Fibroblast of villous mesenchyme (primary cell): ENCODE measurements at regions not wholly inside any gene's neighbourhood (a gene's known extent, or its start where the extent isn't known, plus 50 kb on each side); places are given as distances from the start of the nearest gene placed in this dataset.

Experiments used
- DNase-seq: peaks from one replicate; pipeline ENCODE4 v3.0.0-alpha.2; 2010; ENCODE audit warnings: low read depth
- H3K4me3 ChIP-seq: 2 replicates; pipeline ENCODE4 v1.5.1; 2011; ENCODE audit warnings: low read depth, mild to moderate bottlenecking, low read length
- TF ChIP-seq, protein P1 (sequence below): IDR thresholded peaks from 2 replicates; pipeline ENCODE4 v1.5.1; 2012; ENCODE audit warnings: low read depth, mild to moderate bottlenecking, low read length; ENCODE audit not compliant: insufficient read depth

DNA sequence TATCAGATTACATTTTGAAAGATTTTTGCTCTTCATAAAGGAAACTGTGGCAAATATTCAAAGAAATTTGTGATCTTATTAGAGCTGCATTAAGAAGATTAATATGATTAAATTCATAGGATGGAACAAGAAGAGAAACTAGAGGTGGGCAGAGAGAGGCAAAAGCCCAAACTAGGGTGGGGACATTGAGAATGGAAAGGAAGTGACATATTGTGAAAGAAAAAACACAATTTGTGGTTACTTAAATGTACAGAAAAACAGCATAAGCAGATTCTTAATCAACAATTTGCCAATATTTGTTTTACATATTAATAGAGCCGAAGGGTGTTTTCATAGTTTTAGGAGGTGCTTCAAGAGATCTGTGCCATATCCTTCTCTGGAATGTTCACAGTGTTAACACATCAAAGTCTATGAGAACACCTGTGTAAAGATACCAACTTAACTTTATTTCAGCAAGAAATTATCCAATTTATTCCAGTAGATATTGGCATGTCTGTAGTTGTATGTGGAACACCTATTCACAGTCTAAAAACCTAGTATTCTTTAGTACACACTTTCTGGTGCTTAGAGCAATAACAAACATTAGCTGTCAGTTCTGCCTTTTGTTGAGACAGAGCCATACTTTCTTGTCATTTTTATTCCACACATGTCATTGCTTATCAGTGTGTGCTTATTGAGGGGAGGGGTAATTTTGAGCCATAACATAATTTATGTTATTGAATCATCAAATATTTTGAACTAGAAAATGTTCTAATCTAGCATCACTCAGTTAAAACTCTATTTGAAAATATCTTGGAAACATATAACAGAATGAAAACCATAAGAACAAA, 401.5 kb downstream of the PTPRC start:
- H3K4me3 ChIP-seq: no peak overlapping the region
- TF ChIP-seq, protein P1, sequence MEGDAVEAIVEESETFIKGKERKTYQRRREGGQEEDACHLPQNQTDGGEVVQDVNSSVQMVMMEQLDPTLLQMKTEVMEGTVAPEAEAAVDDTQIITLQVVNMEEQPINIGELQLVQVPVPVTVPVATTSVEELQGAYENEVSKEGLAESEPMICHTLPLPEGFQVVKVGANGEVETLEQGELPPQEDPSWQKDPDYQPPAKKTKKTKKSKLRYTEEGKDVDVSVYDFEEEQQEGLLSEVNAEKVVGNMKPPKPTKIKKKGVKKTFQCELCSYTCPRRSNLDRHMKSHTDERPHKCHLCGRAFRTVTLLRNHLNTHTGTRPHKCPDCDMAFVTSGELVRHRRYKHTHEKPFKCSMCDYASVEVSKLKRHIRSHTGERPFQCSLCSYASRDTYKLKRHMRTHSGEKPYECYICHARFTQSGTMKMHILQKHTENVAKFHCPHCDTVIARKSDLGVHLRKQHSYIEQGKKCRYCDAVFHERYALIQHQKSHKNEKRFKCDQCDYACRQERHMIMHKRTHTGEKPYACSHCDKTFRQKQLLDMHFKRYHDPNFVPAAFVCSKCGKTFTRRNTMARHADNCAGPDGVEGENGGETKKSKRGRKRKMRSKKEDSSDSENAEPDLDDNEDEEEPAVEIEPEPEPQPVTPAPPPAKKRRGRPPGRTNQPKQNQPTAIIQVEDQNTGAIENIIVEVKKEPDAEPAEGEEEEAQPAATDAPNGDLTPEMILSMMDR: no peak
- no peak for DNase-seq

DNA sequence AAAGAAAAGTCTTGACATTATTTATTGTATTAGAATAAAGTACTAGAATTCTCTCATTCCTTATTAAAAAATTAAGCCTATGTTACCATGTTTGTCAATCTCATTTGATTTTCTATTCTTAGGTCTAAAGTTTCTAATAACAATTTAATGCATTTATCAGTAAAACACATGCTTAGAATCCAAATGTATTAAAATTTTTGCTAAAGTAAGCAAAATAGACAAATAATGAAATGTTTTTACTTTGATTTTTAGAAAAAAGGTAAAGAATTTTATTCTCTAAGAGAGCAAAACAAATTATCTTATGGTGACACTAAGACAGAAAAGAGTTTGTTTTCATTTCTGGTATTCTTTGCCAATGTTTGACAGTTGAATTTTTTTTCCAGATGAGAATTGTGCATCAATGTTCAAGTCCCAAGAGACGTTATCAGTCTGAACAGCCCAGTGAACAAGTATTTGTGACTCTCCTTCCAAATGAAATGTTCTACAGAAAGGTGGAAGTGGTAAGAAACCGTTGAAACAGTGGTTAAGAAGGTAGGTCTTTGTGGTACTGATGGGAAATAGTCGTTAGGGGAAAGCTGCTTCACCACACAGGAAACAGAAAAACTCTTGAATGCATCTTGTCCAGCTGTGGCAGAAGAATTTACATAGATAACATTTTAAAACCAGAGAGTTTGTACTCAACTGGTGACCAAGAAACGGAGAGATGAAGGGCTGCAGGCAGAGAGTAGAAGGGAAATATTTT, 402.5 kb downstream of the PTPRC start:
- TF ChIP-seq, protein P1: no peak
- peak; percentile 18 for DNase-seq
- no peak overlapping the region for H3K4me3 ChIP-seq

DNA sequence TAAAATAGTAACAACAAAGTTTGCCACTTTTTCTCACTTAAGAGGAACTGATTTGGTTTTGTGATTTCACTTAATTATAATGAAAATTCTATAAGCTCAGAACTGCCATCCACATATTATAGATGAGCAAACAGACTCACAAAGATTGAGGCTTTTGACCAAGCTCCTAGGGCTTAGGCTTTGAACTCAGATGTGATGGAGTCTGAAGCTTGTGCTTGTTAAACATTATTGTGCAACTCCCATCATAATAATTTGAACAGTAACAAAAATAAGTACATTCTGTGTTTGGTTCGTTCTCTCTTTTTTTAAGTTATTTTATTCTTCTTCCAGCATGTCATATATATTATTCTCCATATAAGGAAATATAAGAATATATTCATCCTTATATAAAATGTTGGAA, 403.4 kb downstream of the PTPRC start:
- no peak overlapping the region for H3K4me3 ChIP-seq
- no peak for DNase-seq
- TF ChIP-seq, protein P1: no peak

DNA sequence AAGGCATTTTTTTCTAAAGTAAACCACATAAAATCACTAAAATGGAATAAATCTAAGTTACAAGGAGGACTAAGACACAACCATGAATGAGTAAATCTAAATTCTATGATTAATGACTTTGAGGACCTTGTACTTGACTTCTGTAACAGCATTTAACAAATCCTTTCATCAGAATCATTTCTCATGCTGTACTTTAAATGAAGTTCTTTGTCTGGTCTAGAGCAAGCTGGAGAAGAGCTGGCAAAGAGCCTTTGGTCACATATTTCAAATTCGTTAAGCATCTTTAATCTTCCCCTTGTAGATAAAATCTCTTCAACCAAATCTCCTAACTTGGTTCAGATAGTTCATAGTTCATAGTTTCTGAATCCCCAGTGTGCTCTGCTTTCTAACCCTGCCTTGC, 405.4 kb downstream of the PTPRC start:
- DNase-seq: no peak
- TF ChIP-seq, protein P1: no peak

DNA sequence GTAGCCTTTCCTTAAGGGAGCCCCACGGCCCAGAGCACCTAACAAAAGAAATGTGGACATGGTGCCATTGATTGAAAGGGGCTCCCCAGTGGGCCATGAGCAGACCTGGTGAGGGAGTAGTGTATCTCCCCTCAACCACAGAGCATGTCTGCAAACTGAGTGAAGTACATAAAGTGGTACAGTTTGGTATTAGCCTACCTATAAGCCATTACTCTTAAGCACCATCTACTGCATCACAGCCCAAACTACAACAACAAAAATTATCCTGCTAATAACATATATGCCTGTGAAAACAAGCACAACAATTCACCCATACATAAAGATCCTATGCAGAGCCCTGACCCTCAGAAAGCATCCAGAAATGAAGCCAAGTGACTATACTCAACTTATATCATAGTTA, 407.8 kb downstream of the PTPRC start:
- H3K4me3 ChIP-seq: no peak overlapping the region
- TF ChIP-seq, protein P1: peak; percentile 36
- DNase-seq: peak; percentile 6

More for the DNA sequence above, 405.4 kb downstream of the PTPRC start:
- H3K4me3 ChIP-seq: no peak overlapping the region

DNA sequence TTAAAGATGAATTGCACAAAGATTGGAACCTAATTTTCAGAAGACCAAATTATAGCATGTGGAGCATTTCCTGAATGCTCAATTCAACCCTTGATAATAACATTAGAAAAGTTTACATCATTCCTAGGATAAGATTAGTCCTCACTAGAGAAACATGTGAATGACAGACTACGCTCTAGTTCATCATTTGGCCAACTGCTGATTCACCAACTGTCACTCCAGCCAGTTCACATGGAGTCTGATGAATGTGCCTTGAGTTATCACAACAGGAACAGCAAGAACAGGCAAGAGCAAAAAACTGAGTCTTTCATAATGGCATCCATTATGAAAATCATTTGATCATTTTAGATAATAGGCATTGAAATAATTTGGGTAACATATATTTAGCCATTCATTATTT, 415.9 kb downstream of the PTPRC start:
- no peak for DNase-seq
- no peak overlapping the region for H3K4me3 ChIP-seq
- TF ChIP-seq, protein P1: no peak
